ENCODE measurements at regions not wholly inside any gene's neighbourhood (a gene's known extent, or its start where the extent isn't known, plus 50 kb on each side); places are given as distances from the start of the nearest gene placed in this dataset.

DNA sequence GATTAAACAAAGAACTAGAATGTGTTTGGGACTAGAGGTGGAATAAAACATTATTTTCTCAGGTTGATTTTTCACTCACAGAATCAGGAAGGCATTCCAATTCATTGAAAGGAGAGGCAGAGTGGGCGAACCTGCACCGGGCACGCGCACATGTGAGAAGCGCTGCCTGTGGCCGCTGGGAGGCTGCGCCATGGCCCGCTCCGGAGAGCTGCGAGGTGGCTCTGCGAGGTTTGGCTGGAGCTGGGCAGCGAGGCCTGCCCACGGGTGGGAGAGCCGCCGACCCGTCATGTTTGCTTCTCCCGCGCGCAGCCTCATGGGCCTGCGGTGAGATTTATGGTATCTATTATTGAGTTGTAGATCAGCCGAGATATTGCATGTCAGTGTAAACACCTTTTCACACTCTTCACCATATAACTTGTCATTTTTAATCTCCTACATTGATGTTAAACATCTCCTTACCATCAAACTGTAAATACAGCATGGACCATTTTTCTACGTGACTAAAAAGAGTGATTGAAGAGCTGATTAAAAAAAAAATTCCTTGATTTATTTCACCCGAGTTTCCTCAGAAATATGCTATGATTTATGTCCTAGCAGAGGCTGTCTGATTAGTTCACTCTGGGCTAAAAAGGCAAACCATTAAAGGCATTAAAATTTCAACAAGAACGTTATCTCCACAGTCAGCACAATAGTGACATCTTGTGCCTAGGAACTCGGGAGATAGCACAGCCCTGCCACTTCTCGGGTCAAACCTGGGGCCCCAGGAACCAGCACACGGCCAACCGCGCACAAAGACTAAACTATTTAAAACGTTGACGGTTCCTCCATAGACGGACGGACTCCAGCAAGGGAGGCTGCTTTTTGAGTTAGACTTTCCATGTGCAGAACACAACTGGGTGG lies 96.6 kb upstream of the RNF32 start:
- TF ChIP-seq CTCF (IDR thresholded peaks at IDR 0.05; ENCODE audit: low read depth, low read length, poor library complexity, severe bottlenecking), result no peak
- no peak for TF ChIP-seq EZH2phosphoT487 (IDR thresholded peaks at IDR 0.05; ENCODE audit: borderline replicate concordance, low read length)

Measured in DOHH2 (cell line).